HG03175 (cell line): ENCODE measurements at regions not wholly inside any gene's neighbourhood (a gene's known extent, or its start where the extent isn't known, plus 50 kb on each side); places are given as distances from the start of the nearest gene placed in this dataset.

Source experiments
- ATAC-seq: cut with Tn5 transposase; IDR thresholded peaks from one replicate; pipeline ENCODE4 v1.9.1; 2021; ENCODE audit warnings: mild to moderate bottlenecking, moderate library complexity; ENCODE audit not compliant: unreplicated experiment

- no peak for ATAC-seq
Observed at GRCh38 chr5:88401686-88402085, 133.0 kb upstream of the TMEM161B start.

- ATAC-seq = no peak
Observed at GRCh38 chr5:88401228-88401627, 132.6 kb upstream of the TMEM161B start.

DNA sequence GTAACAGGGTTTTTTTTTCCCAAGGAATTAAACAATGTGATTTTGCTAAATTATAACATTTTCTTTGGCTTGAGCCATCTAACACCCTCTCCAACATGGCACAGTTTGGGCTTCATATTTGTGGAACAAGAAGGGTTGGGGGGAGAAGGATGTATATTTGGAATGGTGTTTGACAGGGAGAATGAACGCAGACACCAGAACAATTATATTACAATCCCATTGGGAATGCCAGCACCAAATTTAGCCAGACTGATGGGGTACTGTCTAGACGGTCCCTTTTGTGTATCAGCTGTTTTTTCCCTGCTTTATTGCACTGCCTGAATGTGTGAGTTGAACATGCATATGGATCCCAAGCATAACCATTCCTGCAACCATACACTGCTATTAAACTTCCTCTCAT is 130.9 kb upstream of the TMEM161B start:
- no peak for ATAC-seq

DNA sequence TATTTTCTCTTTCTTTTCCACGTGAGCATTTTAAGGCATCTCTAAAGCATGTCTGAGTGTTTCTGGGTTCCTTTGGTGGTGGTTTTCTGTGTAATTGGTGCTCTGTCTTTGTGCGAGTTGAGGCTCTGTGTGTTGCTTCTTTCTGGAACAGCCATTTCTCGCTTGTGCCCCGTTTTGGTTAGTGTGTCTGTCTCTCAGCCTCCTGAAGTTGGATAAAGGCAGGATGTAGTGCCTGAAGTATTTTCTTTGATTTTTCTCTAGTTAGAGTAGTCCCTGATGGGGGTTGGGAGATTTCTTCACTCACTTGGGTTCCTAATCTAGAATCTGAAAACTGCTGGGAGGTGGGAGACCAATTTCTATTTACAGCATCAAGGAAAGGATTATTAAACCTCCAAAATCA is 129.7 kb upstream of the TMEM161B start:
- no peak for ATAC-seq

DNA sequence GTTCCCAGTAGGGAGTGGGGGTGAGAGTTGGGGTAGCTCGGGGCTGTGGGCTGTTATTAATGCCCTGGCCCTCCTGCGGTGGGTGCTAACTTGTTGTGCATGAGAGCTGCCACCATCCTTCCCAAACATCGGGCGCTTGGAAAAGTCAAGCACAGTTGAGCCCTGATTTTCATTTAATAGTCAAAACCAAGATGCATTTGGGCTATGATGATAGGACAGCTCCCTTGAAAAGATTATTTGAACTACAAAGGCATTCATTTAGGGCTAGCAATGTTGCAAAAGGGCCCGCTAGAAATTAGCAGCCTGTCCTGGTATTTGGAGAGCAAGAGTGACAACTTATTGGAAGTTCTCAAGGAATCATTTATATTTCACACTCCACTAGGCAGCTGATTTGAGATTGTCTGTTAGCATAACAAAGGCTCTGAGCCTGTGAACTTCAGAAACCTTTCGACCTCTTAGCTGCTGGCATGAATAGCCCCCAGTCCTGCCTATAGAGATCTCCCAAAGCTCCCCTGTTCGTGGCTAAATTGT is 128.2 kb upstream of the TMEM161B start:
- ATAC-seq = no peak

- no peak for ATAC-seq
Observed at GRCh38 chr5:88396000-88396535, 127.4 kb upstream of the TMEM161B start.

- no peak for ATAC-seq
Observed at GRCh38 chr5:88395264-88395663, 126.6 kb upstream of the TMEM161B start.

GRCh38 chr5:88394536-88395175 is 126.0 kb upstream of the TMEM161B start:
- ATAC-seq = no peak

GRCh38 chr5:88393716-88394535 is 125.3 kb upstream of the TMEM161B start:
- no peak for ATAC-seq

GRCh38 chr5:88393042-88393441 is 124.4 kb upstream of the TMEM161B start:
- no peak for ATAC-seq

DNA sequence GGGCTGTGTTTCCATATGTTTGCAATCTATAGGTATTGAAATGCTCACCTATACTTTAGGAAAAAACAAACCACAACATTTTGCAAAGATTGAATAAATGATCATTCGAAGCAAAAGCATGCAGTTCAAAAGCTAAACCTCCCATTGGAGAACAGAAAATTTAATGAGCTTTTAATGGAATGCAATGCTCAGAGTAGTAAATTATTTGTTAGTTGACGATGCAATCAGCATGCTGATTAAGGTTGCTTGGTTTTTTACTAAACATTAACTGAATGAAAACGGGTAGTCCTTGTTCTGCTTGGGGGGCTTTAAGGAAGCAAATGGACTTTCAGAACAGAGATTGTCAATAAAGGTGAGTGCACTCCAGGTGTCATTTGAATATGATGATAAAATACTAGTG is 123.3 kb upstream of the TMEM161B start:
- no peak for ATAC-seq

DNA sequence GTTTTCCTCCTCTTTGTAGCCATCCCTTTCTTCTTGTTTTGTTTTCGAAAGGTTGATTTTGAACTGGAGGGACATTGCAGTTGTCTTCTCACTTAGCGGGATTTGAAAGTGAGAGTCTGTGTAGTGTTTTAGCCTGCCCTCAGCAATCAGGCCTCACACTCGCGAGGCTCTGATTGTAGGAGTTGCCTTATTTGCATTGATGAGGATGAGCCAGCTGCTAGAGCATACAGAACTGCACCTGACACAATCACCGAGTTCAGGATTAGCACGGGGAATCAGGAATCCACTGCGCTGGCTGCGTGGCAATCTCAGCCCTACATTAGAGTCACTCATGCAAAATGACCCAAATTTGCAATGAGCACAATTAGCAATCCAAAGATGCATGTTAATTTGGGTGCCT is 122.5 kb upstream of the TMEM161B start:
- no peak for ATAC-seq

GRCh38 chr5:88390481-88390880 is 121.8 kb upstream of the TMEM161B start:
- no peak for ATAC-seq

DNA sequence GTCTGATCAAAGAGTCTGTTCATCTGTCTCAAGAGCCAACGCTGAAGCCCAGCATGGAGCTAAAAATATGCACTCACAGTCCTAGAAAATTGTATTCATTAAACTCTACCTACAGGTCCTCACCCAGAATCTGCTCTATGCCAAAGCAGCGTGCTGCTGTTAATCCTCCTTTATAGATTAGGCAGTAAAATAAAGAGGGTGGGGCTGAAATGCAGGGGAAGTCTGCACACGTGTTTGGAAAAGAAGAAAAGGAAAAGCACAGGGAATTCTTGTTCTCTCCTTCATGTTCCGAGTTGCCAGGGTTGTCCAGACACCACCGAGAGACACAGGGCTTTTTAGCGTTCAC is 121.4 kb upstream of the TMEM161B start:
- no peak for ATAC-seq

GRCh38 chr5:88389338-88390095 is 120.9 kb upstream of the TMEM161B start:
- no peak for ATAC-seq

- ATAC-seq = no peak
Observed at GRCh38 chr5:88388476-88389337, 120.1 kb upstream of the TMEM161B start.

GRCh38 chr5:88384886-88385285 is 116.2 kb upstream of the TMEM161B start:
- no peak for ATAC-seq

GRCh38 chr5:88380332-88380731 is 111.7 kb upstream of the TMEM161B start:
- ATAC-seq = no peak

DNA sequence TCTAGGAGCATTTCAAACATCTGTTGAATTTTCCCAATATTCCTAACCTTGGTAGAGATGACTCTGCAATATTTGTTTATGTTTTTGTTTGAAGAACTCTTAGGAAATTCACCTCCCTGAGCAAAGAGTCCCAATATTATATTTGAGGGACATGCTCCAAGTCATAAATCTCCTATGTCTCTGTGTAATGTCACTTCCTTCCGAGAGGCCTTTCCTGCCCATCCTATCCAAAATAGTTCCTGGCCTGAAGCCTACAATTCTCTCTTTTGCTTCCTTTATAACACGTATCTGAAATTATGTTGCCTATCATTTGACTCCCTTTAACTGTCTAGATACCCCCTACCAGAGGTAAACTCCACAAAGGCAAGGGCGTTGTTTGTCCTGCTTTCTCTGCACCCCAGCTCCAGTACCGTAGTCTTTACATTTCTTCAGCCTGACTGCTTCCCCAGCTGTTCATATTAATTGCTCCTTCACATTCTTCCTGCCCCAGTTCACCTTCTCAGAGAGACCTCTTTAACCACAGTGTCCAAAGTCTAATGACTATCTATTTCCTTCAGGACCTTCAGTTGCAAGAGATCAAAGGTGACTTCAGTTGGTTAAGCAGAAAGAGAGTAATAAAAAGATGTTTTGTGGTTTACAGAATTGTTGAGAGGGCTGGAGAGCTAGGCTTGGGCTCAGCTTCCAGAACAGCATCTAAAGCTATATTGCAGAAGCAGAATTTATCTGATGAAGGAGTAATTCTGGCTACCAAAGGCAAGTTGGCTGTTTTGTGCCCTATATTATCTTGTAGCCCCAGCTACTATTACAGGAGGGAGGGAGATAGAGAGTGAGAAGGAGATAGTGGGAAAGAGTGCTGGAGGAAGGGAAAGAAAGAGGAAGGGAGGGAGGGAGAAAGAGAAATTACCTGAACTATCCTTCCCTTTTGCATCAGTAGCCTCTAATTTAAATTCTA is 109.3 kb upstream of the TMEM161B start:
- ATAC-seq = no peak
